ENCODE measurements at regions not wholly inside any gene's neighbourhood (a gene's known extent, or its start where the extent isn't known, plus 50 kb on each side); places are given as distances from the start of the nearest gene placed in this dataset.

DNA sequence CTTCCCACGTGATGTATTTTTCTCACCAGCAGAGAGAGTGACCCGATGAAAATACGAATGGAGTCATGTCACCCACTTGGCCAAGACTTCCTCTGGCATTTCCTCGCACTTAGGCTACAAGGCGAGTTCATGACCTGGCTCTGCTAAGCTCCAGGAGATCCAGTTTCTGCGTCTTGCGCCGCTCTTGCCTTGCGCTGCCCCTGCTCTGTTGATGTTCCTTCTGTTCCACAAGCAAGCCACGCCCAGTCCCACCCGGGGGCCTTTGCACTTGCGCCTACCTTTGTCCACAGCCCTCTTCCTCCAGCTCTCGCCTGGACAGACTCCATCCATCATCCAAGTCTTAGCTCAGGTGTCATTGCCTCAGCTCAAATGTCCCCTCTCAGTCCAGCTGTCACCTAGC lies 116.3 kb upstream of the SHH start:
- no peak for TF ChIP-seq ZNF302 (CRISPR knock-in tag; IDR thresholded peaks at IDR 0.05)
- no peak for TF ChIP-seq EP300 (IDR thresholded peaks at IDR 0.05)
- TF ChIP-seq, protein P1, sequence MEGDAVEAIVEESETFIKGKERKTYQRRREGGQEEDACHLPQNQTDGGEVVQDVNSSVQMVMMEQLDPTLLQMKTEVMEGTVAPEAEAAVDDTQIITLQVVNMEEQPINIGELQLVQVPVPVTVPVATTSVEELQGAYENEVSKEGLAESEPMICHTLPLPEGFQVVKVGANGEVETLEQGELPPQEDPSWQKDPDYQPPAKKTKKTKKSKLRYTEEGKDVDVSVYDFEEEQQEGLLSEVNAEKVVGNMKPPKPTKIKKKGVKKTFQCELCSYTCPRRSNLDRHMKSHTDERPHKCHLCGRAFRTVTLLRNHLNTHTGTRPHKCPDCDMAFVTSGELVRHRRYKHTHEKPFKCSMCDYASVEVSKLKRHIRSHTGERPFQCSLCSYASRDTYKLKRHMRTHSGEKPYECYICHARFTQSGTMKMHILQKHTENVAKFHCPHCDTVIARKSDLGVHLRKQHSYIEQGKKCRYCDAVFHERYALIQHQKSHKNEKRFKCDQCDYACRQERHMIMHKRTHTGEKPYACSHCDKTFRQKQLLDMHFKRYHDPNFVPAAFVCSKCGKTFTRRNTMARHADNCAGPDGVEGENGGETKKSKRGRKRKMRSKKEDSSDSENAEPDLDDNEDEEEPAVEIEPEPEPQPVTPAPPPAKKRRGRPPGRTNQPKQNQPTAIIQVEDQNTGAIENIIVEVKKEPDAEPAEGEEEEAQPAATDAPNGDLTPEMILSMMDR (IDR thresholded peaks at IDR 0.05), result no peak
- no peak for TF ChIP-seq RAD21 (conservative IDR thresholded peaks at IDR 0.05 in 1 of 2, IDR thresholded peaks at IDR 0.05 in 1 of 2)
- TF ChIP-seq ESRRA (IDR thresholded peaks at IDR 0.05; ENCODE audit: borderline replicate concordance, low read length), result no peak
- TF ChIP-seq SMC3 (IDR thresholded peaks at IDR 0.05), result no peak
- no peak for TF ChIP-seq RFX5 (IDR thresholded peaks at IDR 0.05)
- no peak for TF ChIP-seq FOSL2 (IDR thresholded peaks at IDR 0.05)
- TF ChIP-seq FOSL2 (CRISPR knock-in tag; IDR thresholded peaks at IDR 0.05), result no peak
- no peak for TF ChIP-seq POLR2A (IDR thresholded peaks at IDR 0.05; ENCODE audit: low read length)
- TF ChIP-seq, protein P2, sequence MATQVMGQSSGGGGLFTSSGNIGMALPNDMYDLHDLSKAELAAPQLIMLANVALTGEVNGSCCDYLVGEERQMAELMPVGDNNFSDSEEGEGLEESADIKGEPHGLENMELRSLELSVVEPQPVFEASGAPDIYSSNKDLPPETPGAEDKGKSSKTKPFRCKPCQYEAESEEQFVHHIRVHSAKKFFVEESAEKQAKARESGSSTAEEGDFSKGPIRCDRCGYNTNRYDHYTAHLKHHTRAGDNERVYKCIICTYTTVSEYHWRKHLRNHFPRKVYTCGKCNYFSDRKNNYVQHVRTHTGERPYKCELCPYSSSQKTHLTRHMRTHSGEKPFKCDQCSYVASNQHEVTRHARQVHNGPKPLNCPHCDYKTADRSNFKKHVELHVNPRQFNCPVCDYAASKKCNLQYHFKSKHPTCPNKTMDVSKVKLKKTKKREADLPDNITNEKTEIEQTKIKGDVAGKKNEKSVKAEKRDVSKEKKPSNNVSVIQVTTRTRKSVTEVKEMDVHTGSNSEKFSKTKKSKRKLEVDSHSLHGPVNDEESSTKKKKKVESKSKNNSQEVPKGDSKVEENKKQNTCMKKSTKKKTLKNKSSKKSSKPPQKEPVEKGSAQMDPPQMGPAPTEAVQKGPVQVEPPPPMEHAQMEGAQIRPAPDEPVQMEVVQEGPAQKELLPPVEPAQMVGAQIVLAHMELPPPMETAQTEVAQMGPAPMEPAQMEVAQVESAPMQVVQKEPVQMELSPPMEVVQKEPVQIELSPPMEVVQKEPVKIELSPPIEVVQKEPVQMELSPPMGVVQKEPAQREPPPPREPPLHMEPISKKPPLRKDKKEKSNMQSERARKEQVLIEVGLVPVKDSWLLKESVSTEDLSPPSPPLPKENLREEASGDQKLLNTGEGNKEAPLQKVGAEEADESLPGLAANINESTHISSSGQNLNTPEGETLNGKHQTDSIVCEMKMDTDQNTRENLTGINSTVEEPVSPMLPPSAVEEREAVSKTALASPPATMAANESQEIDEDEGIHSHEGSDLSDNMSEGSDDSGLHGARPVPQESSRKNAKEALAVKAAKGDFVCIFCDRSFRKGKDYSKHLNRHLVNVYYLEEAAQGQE (IDR thresholded peaks at IDR 0.05), result no peak
- no peak for TF ChIP-seq MAZ (IDR thresholded peaks at IDR 0.05; ENCODE audit: borderline replicate concordance, low read depth, low read length)
- TF ChIP-seq TP53 (CRISPR knock-in tag; IDR thresholded peaks at IDR 0.05), result no peak
